Left renal cortex interstitium (tissue), 4 donors: ENCODE measurements at regions not wholly inside any gene's neighbourhood (a gene's known extent, or its start where the extent isn't known, plus 50 kb on each side); places are given as distances from the start of the nearest gene placed in this dataset.

Source experiments
- DNase-seq, 4 donors: peaks; one replicate each; pipeline ENCODE4 v3.0.0-alpha.2; 2013; ENCODE audit warnings: low read depth in 4 of 4, low spot score in 2 of 4, missing footprints in 1 of 4

GRCh38 chr5:8750100-8750499 lies 795.8 kb downstream of the SEMA5A start:
- DNase-seq: no peak

- no peak for DNase-seq
Measured at GRCh38 chr5:8751971-8752370, 793.9 kb downstream of the SEMA5A start.

- DNase-seq: no peak
Measured at GRCh38 chr5:8752595-8752994, 793.3 kb downstream of the SEMA5A start.

GRCh38 chr5:8756498-8757084 lies 789.3 kb downstream of the SEMA5A start:
- DNase-seq: peak; percentile 6 to 37 (median 16)

- no peak for DNase-seq
Measured at GRCh38 chr5:8765886-8766285, 780.0 kb downstream of the SEMA5A start.

- DNase-seq: no peak
Measured at GRCh38 chr5:8766448-8766847, 779.4 kb downstream of the SEMA5A start.

- DNase-seq: no peak
Measured at GRCh38 chr5:8767111-8767510, 778.8 kb downstream of the SEMA5A start.

GRCh38 chr5:8767746-8768145 lies 778.1 kb downstream of the SEMA5A start:
- DNase-seq: no peak

- DNase-seq: no peak
Measured at GRCh38 chr5:8769631-8770030, 776.2 kb downstream of the SEMA5A start.

GRCh38 chr5:8770431-8770830 lies 775.4 kb downstream of the SEMA5A start:
- no peak for DNase-seq

GRCh38 chr5:8773046-8773615 lies 772.7 kb downstream of the SEMA5A start:
- no peak for DNase-seq

GRCh38 chr5:8784692-8785091 lies 761.2 kb downstream of the SEMA5A start:
- DNase-seq: no peak

GRCh38 chr5:8788246-8788645 lies 757.6 kb downstream of the SEMA5A start:
- no peak for DNase-seq

GRCh38 chr5:8805653-8806052 lies 740.2 kb downstream of the SEMA5A start:
- DNase-seq: no peak

GRCh38 chr5:8807636-8808035 lies 738.2 kb downstream of the SEMA5A start:
- DNase-seq: no peak

- no peak for DNase-seq
Measured at GRCh38 chr5:8811581-8811980, 734.3 kb downstream of the SEMA5A start.

- no peak for DNase-seq
Measured at GRCh38 chr5:8813180-8813579, 732.7 kb downstream of the SEMA5A start.

GRCh38 chr5:8814105-8814504 lies 731.8 kb downstream of the SEMA5A start:
- DNase-seq: no peak

GRCh38 chr5:8824371-8824770 lies 721.5 kb downstream of the SEMA5A start:
- DNase-seq: no peak

GRCh38 chr5:8825139-8825757 lies 720.6 kb downstream of the SEMA5A start:
- DNase-seq: no peak

GRCh38 chr5:8826508-8826907 lies 719.4 kb downstream of the SEMA5A start:
- no peak for DNase-seq

GRCh38 chr5:8827696-8828095 lies 718.2 kb downstream of the SEMA5A start:
- DNase-seq: no peak
